T-cell (primary cell): ENCODE measurements at regions not wholly inside any gene's neighbourhood (a gene's known extent, or its start where the extent isn't known, plus 50 kb on each side); places are given as distances from the start of the nearest gene placed in this dataset.
"Not testable (repeated sequence)": the region's sequence is repeated elsewhere in the genome, so short reads cannot be mapped to it uniquely, and the experiment has no call there.

Experiments
- ATAC-seq, 4 experiments: fragments of 200-7000 bp in 3 of 4; fragments of 150-1000 bp in 1 of 4; cut with Tn5 transposase; replicated peaks in 1 of 4; 1 replicate in 3 of 4; 2 replicates in 1 of 4; pipeline ENCODE4 v1.10.0; 2021; ENCODE audit warnings: moderate library complexity in 3 of 4, mild to moderate bottlenecking in 2 of 4, moderate number of reproducible peaks in 1 of 4
- CTCF ChIA-PET, 2 donors: fragments of 300-600 bp; sonication (Branson Sonifier 250); formaldehyde crosslinking; loops; one replicate each; lab custom pipeline; 2022; ENCODE audit warnings: antibody characterized with exemption in 2 of 2; lab: Charles Lee
- POLR2A ChIA-PET, 2 donors: fragments of 300-600 bp; sonication (Branson Sonifier 250); formaldehyde crosslinking; loops; one replicate each; lab custom pipeline; 2022; ENCODE audit warnings: antibody characterized with exemption in 2 of 2; lab: Charles Lee
- DNase-seq, 35 experiments: peaks; one replicate each; pipeline versions ENCODE4 v3.0.0 to v3.0.0-alpha.2; 2013 to 2023
- H3K27ac ChIP-seq: one replicate; pipeline ENCODE4 v1.5.1; 2013; ENCODE audit warnings: low read length
- H3K27me3 ChIP-seq, 2 experiments: replicated peaks in 1 of 2; 1 replicate in 1 of 2; 2 replicates in 1 of 2; pipeline versions ENCODE4 v1.6.1 to v1.7.0; 2013; ENCODE audit warnings: low read length in 1 of 2, mixed read lengths in 1 of 2; ENCODE audit not compliant: control insufficient read depth in 2 of 2, insufficient read depth in 2 of 2; ENCODE audit errors: extremely low read depth in 1 of 2
- H3K36me3 ChIP-seq, 2 donors: 1 replicate in 1 of 2; 2 replicates in 1 of 2; pipeline versions ENCODE4 v1.6.1 to v1.7.0; 2013; ENCODE audit warnings: low read length in 1 of 2; ENCODE audit not compliant: control insufficient read depth in 2 of 2, insufficient read depth in 1 of 2; ENCODE audit errors: extremely low read depth in 1 of 2
- H3K4me1 ChIP-seq, 2 experiments: 1 replicate in 1 of 2; 2 replicates in 1 of 2; pipeline versions ENCODE4 v1.6.1 to v1.7.0; 2013; ENCODE audit warnings: low read length in 2 of 2, mixed read lengths in 1 of 2; ENCODE audit not compliant: insufficient read depth in 2 of 2, control insufficient read depth in 1 of 2; ENCODE audit errors: extremely low read depth in 1 of 2
- H3K4me3 ChIP-seq, 2 donors: 1 replicate in 1 of 2; 2 replicates in 1 of 2; pipeline versions ENCODE4 v1.5.1 to v1.7.0; 2013; ENCODE audit warnings: mild to moderate bottlenecking in 2 of 2, low read length in 1 of 2, moderate library complexity in 1 of 2; ENCODE audit not compliant: control insufficient read depth in 1 of 2; ENCODE audit errors: extremely low read depth in 1 of 2
- H3K9me3 ChIP-seq: 2 replicates; pipeline ENCODE4 v1.7.0; 2013
- H3K27ac Mint-ChIP-seq, 2 donors: one replicate each; pipeline ENCODE4 v1.8.0; 2020 to 2021; ENCODE audit warnings: mild to moderate bottlenecking in 2 of 2, mixed read lengths in 2 of 2
- H3K27me3 Mint-ChIP-seq, 2 donors: one replicate each; pipeline ENCODE4 v1.8.0; 2021 to 2022; ENCODE audit warnings: mixed read lengths in 2 of 2
- H3K36me3 Mint-ChIP-seq: one replicate; pipeline ENCODE4 v1.8.0; 2021; ENCODE audit warnings: mixed read lengths
- H3K4me1 Mint-ChIP-seq, 3 donors: one replicate each; pipeline ENCODE4 v1.8.0; 2020 to 2022; ENCODE audit warnings: mixed read lengths in 3 of 3, mild to moderate bottlenecking in 1 of 3
- H3K4me3 Mint-ChIP-seq, 3 donors: one replicate each; pipeline ENCODE4 v1.8.0; 2020 to 2022; ENCODE audit warnings: mild to moderate bottlenecking in 3 of 3, mixed read lengths in 3 of 3, moderate library complexity in 3 of 3
- H3K9me3 Mint-ChIP-seq, 3 donors: one replicate each; pipeline ENCODE4 v1.8.0; 2020 to 2022; ENCODE audit warnings: mixed read lengths in 3 of 3
- WGBS: methylation state at CpG from one replicate; pipeline ENCODE4 v1.1.5; 2013; ENCODE audit warnings: missing lambda C conversion rate; ENCODE audit not compliant: insufficient coverage; 5-methylcytosine and 5-hydroxymethylcytosine counted together

DNA sequence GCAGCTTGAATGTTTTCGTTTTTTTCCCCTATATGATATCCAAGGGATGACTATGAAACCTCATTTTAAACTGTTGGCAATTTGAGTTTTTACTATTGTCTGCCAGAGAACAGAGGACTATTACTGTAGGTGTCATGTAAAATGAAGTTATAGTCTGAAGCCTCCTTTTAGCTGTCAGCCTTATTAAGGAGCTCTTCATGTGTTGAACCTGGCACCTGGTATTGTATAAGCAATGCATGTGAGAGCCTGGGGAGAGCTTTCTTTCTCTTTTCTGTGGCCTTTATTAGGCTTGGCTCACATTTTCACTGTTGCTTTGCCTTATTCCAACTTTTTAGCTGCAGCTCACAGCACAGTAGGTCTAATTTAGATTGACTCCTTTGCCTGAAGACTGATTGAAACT lies 119.1 kb upstream of the FOXP2 start:
- ChIA-PET POLR2A (no interaction called here), CTCF (no interaction called here)
- Mint-ChIP-seq H3K4me1 (no peaks in the 10 kb centered on the region), H3K36me3 (no peaks in the 10 kb centered on the region), H3K27ac (no peak overlapping the region), H3K27me3 (peaks cover 0 to 3% of the 10 kb centered on the region in 2 donors), H3K9me3 (no peaks in the 10 kb centered on the region), H3K4me3 (no peak overlapping the region)
- Histone ChIP-seq H3K4me3 (no peak overlapping the region), H3K36me3 (no peaks in the 10 kb centered on the region), H3K27ac (no peak overlapping the region), H3K4me1 (no peaks in the 10 kb centered on the region), H3K27me3 (peaks cover 0 to 4% of the 10 kb centered on the region in 2 experiments), H3K9me3 (no peaks in the 10 kb centered on the region)
- no CpG with 5 or more reads among the region's 1 CpG for WGBS
- DNase-seq (no peak), ATAC-seq (no peak)

- peaks cover 0 to 3% of the 10 kb centered on the region in 2 donors for H3K27me3 Mint-ChIP-seq
- no peak overlapping the region for H3K4me3 ChIP-seq
- POLR2A ChIA-PET: no interaction called here
- no peaks in the 10 kb centered on the region for H3K4me1 Mint-ChIP-seq
- H3K27ac Mint-ChIP-seq: no peak overlapping the region
- no peaks in the 10 kb centered on the region for H3K36me3 ChIP-seq
- no peaks in the 10 kb centered on the region for H3K9me3 ChIP-seq
- DNase-seq (no peak), ATAC-seq (no peak)
- no peaks in the 10 kb centered on the region for H3K9me3 Mint-ChIP-seq
- no peaks in the 10 kb centered on the region for H3K36me3 Mint-ChIP-seq
- H3K27ac ChIP-seq: no peak overlapping the region
- no peaks in the 10 kb centered on the region for H3K4me1 ChIP-seq
- no CpG with 5 or more reads among the region's 3 CpGs for WGBS
- H3K27me3 ChIP-seq: peaks cover 0 to 4% of the 10 kb centered on the region in 2 experiments
- H3K4me3 Mint-ChIP-seq: no peak overlapping the region
- CTCF ChIA-PET: no interaction called here
These were observed 120.6 kb upstream of the FOXP2 start for GRCh38 chr7:114294036-114294435.

DNA sequence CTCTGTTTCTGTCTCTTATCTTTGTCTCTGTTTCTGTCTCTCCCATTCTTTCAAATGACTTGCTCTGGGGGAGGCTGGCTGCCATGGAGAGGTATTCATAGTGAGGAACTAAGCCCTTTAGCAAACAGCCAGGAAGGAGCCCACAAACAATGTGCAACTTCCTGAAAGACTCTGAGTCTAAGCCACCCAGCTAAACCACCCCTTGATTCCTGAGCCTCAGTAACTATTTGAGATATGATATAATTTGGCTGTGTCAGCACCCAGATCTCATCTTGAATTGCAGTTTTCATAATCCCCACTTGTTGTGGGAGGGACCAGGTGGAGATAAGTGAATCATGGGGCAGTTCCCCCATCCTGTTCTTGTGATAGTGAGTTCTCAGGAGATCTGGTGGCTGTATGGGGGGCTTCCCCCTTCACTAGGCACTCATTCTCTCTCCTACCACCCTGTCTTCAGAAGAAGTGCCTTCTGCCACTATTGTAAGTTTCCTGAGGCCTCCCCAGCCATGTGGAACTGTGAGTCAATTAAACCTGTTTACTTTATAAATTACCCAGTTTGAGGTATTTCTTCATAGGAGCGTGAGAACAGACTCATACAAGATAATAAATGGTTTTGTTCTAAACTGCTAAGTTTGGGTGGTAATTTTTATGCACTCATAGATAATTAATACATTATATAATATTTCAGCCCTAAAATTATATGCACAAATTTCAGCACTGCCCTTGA lies 121.2 kb upstream of the FOXP2 start:
- H3K27me3 Mint-ChIP-seq: peaks cover 0 to 3% of the 10 kb centered on the region in 2 donors
- no peak overlapping the region for H3K27ac ChIP-seq
- DNase-seq: no peak
- no peaks in the 10 kb centered on the region for H3K4me1 ChIP-seq
- WGBS: no CpG with 5 or more reads among the region's 1 CpG
- H3K4me3 Mint-ChIP-seq: no peak overlapping the region
- no peaks in the 10 kb centered on the region for H3K4me1 Mint-ChIP-seq
- CTCF ChIA-PET: no interaction called here
- no peaks in the 10 kb centered on the region for H3K36me3 Mint-ChIP-seq
- H3K4me3 ChIP-seq: no peak overlapping the region
- H3K27ac Mint-ChIP-seq: no peak overlapping the region
- H3K27me3 ChIP-seq: peaks cover 0 to 4% of the 10 kb centered on the region in 2 experiments
- no peaks in the 10 kb centered on the region for H3K36me3 ChIP-seq
- no peaks in the 10 kb centered on the region for H3K9me3 Mint-ChIP-seq
- no peak for ATAC-seq
- POLR2A ChIA-PET: no interaction called here
- H3K9me3 ChIP-seq: no peaks in the 10 kb centered on the region

GRCh38 chr7:114279901-114280300 lies 134.7 kb upstream of the FOXP2 start:
- Mint-ChIP-seq H3K4me1 (no peaks in the 10 kb centered on the region), H3K36me3 (no peaks in the 10 kb centered on the region), H3K4me3 (no peak overlapping the region), H3K27ac (no peak overlapping the region), H3K27me3 (no peaks in the 10 kb centered on the region), H3K9me3 (no peaks in the 10 kb centered on the region)
- no peak overlapping the region for H3K27ac ChIP-seq
- ChIA-PET POLR2A (no interaction called here), CTCF (no interaction called here)
- ATAC-seq: no peak
- DNase-seq: no peak
- no peaks in the 10 kb centered on the region for H3K9me3 ChIP-seq
- H3K27me3 ChIP-seq: no peaks in the 10 kb centered on the region
- no CpG with 5 or more reads among the region's 1 CpG for WGBS
- H3K4me1 ChIP-seq: no peaks in the 10 kb centered on the region
- no peaks in the 10 kb centered on the region for H3K36me3 ChIP-seq
- H3K4me3 ChIP-seq: no peak overlapping the region

DNA sequence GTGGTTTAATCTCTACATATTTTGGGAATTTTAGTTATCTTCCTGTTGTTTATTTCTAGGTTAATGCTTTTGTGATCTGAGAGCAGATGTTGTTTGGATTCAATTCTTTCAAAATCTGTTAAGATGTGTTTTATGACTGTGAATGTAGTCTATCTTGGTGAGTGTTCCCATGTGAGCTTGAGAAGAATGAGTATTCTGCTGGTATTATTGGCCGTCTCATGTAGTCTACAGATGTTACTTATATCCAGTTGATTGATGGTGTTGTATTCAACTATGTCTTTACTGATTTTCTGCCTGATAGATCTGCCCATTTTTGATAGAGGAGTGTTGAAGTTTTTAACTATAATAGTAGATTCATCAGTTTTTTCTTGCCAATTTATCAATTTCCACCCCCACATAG lies 141.4 kb upstream of the FOXP2 start:
- Histone ChIP-seq H3K27me3 (no peaks in the 10 kb centered on the region), H3K4me1 (no peaks in the 10 kb centered on the region), H3K27ac (no peak overlapping the region), H3K9me3 (no peaks in the 10 kb centered on the region), H3K36me3 (no peaks in the 10 kb centered on the region), H3K4me3 (no peak overlapping the region)
- Mint-ChIP-seq H3K27me3 (no peaks in the 10 kb centered on the region), H3K4me1 (no peaks in the 10 kb centered on the region), H3K27ac (no peak overlapping the region), H3K4me3 (no peak overlapping the region), H3K36me3 (no peaks in the 10 kb centered on the region), H3K9me3 (no peaks in the 10 kb centered on the region)
- WGBS: no CpG with 5 or more reads among the region's 1 CpG
- ATAC-seq (no peak), DNase-seq (no peak)
- POLR2A ChIA-PET: no interaction called here
- CTCF ChIA-PET: no interaction called here

GRCh38 chr7:114269714-114270113 lies 144.9 kb upstream of the FOXP2 start:
- H3K4me3 Mint-ChIP-seq: no peak overlapping the region
- H3K27ac Mint-ChIP-seq: no peak overlapping the region
- Histone ChIP-seq H3K4me3 (no peak overlapping the region), H3K9me3 (no peaks in the 10 kb centered on the region), H3K36me3 (no peaks in the 10 kb centered on the region), H3K27ac (no peak overlapping the region), H3K4me1 (no peaks in the 10 kb centered on the region), H3K27me3 (no peaks in the 10 kb centered on the region)
- no peak for DNase-seq
- ATAC-seq: no peak
- H3K27me3 Mint-ChIP-seq: no peaks in the 10 kb centered on the region
- no peaks in the 10 kb centered on the region for H3K36me3 Mint-ChIP-seq
- H3K9me3 Mint-ChIP-seq: peaks cover 0 to 3% (median 3%) of the 10 kb centered on the region in 3 donors
- no CpG with 5 or more reads among the region's 1 CpG for WGBS
- CTCF ChIA-PET: no interaction called here
- no peaks in the 10 kb centered on the region for H3K4me1 Mint-ChIP-seq
- POLR2A ChIA-PET: no interaction called here

- H3K27ac Mint-ChIP-seq, H3K4me3 ChIP-seq, H3K36me3 ChIP-seq, H3K4me3 Mint-ChIP-seq, DNase-seq, H3K9me3 Mint-ChIP-seq, H3K4me1 Mint-ChIP-seq, CTCF ChIA-PET, H3K27me3 ChIP-seq, ATAC-seq, POLR2A ChIA-PET, H3K9me3 ChIP-seq, H3K4me1 ChIP-seq, H3K27ac ChIP-seq, H3K27me3 Mint-ChIP-seq, H3K36me3 Mint-ChIP-seq: not testable (repeated sequence)
- no CpG with 5 or more reads among the region's 3 CpGs for WGBS
These were observed 147.1 kb upstream of the FOXP2 start for GRCh38 chr7:114267550-114267949.
